Inferior parietal cortex (tissue), 1 donor: ENCODE measurements at regions not wholly inside any gene's neighbourhood (a gene's known extent, or its start where the extent isn't known, plus 50 kb on each side); places are given as distances from the start of the nearest gene placed in this dataset.

Experiments
- DNase-seq: peaks from one replicate; pipeline ENCODE4 v3.0.0-alpha.2; 2016; ENCODE audit errors: extremely low spot score

DNA sequence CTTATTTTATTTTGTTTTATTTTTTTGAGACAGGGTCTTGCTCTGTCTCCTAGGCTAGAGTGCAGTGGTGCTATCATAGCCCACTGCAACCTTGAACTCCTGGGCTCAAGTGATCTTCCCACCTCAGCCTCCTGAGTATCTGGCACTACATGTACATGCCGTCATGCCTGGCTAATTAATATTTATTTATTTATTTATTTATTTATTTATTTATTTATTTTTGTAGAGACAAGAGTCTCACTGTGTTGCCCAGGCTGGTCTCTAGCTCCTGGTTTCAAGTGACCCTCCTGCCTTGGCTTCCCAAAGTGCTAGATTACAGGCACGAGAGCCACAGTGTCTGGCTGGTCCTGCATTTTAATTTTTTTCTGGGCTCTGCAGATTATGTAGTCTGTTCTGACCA, 84.9 kb upstream of the BCOR start:
- DNase-seq: no peak

DNA sequence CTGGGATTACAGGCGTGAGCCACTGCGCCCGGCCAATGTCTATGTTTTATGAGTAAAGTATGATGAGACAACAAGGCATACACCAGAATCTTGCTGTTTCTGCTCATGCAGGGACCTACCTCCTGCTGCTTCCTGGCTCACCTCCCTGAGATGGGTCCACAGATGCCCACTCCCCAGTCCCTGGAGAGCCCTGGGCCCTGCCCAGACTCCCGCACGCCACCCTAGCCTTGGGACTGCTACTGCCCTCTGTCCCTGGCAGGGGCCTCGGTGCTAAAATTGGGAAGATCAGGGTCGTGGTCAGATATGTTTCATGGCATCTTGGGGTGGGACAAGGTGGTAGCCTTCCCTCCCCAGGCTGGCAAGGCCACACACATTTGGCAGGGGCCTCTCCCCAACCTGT, 84.3 kb upstream of the BCOR start:
- DNase-seq: no peak

DNA sequence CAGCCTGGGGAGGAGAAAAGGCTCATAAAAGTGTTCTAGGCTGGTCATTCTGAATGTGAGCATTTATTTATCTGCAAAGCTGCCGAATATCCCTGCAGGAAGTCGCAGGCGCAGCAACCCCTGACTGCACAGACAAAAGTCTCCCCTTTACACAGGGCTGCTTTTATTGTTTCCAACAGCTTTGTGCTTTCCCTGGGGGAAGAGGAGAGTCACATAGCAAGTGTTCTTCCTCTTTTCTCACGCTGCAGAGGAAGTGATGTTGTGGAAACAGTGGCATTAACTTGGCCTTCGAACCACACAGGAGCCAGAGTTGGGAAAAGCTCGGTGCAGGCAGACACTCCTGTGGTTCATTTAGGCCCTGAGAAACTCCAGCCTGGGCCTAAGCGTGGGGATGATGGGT, 81.5 kb upstream of the BCOR start:
- no peak for DNase-seq

DNA sequence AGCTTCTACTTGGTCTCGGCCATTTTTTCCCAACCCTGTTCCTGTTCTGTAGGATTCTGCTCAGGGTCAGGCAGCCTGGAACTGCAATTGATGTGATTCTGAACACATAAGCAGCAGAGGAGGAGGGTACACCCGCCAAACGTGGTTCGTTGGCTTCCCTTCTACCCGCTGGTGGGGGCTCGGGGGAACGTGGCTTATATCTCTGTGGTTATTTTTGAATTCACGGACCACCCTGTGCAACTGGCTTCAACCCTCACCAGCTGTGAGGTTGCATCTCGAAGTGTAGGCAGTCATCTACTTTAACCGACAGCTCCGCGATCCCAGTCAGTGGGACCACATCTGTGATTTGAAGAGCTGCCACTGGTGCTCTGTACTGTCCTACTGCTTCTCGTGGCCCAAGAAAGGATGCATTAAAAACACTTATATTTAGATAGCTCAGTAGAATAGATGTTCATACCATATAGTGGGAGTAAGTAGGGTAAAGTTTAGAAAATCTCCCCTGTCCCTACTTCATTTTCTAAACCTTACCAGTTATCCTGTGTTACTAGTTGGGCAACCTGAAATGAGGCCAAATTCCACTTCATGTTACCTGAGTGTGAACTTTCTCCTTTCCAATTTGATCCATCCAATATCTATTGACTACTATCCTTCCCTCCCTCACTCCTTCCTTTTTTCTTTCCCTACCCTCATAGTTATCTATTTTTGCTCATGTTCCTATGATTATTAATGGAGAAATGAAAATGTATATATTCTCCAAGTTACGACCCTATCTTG, 80.4 kb upstream of the BCOR start:
- DNase-seq: no peak

DNA sequence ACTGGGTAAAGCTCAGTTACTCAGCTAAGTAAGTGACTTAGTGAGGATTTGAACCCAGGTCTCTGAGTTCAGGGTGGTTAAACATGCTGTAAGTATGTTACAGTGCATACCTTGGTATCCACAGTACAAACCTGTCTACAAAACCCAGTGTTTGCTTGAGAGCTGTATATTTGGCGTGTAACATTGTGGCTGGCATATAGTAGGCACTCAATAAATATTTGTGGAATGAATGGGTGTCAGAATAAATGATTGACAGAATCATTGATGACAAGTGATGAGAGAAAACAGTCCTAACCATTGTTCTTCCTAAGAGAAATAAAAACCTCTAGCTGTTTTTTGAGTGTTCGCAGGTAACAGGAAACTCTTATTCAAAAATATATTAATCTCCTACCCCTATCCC, 79.7 kb upstream of the BCOR start:
- DNase-seq: no peak

DNA sequence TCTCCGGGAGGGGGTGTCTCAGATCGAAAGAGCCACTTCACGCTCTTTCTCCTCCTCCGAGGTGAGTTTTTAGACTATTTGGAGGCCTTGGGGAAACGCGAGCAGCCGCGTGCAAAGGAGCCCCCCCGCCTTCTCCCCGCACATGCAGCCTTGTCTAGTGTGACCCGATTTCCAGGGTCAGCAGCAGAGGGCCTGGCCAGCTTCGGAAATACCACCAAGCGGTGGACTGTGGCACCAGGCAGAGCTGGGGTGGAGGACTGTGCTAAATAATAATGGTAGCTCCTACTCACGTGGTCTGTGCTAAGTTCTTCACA, 79.3 kb upstream of the BCOR start:
- no peak for DNase-seq

DNA sequence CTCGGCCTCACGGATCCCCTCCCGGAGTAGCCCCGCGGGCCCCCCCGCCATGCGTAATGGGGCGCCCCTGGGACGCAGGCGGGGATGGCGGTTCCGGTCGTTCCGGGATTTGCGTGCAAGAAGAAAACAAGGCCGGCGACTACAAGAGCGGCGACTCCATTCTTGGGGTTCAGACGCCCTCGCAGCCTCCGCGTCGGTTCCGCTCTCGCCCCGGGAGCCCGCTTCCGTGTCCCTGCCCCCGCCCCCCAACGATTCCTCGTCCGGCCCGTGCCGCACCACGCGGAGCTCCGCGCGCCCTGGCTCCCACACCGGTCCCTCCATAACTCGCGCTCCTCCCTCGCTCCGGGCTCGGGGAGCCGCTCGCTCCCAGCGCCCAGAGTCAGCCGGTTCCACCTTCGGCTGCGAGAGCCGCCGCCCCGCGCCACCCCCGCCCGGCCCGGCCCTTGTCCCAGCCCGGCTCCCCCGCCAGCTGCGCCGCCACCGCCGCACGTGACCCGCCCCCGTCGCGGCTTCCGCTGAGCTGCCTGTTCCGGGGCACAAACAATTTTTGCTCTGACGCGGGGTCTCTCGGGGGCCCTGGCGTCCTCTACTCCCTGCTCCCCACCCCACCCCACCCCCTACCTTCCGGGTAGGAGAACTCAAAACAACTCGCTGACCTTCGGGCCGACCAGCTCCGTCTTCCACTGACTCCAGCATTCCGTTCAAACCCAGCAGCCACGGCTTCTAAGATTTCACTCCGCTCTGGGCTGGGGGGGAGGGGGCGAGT, 78.8 kb upstream of the BCOR start:
- peak; percentile 23 for DNase-seq

DNA sequence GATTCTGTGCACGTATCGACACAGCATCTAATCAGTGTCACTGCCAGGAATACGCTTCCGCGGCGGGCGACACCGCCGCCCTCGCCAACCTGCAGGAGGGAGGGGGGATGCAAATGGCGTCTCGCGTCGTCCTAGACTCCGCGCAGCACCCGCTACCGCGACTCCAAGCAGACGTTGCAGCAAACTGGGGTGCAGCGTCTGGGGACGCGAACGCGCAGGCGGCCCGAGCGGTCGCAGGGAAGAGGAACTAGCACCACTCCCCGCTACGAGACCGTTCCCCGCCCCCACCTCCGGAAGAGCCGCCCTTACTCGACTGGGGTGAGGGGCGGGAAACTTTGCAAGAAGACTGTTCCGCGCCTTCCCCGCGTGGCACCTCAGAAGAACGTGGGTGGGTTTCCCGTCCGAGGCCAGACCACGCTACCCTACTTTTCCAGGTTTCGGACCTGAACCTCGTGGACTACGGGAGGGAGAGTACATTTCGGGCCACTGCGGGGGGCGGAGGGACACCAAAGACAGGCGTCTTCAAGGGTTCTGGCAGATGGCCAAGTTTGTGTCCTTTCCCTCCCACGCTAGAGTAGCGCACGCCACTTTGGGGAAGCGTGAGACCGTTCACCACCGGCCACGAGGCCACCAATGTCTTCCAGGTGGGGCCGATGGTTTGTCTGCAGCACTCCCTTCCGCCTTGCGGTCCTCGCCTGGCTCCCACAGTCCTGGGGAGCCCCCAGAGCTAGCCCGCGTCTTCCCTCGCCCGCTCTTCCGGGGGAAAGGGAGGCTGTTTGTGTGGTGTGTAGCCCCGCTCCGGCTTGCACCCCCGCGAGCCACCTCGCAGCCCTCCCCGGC, 78.0 kb upstream of the BCOR start:
- DNase-seq: peak; percentile 60

DNA sequence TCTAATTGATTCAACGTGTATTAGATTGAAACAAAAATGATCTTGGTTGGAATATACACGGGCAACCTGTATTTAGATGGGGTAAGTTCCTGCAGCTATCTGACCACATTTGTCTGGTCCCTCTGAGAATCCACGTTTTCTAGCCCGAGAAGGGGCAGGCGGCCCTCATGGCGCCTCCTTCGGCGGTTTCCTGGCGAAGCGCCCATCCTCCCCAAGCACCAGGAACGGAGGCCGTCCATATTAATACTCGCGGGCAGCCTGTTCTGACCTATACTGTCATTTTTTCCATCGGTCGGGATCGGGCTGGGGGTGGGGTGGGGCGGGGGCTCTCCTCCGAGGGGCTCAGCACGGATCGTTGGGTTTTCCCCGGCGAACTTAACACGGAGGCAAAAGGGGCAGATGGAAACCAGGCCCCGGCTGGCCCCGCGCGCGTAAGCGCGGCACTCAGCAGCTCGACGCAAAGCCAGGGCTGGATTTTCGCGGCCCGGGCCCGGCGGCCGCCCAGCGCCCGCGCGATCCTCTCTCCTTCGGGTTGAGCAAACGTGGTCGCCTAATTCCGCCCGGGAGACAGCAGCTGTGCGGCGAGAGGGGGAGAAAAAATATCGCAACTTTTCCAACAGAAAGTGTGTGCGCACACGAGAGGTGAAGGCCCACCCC, 77.2 kb upstream of the BCOR start:
- DNase-seq: no peak

DNA sequence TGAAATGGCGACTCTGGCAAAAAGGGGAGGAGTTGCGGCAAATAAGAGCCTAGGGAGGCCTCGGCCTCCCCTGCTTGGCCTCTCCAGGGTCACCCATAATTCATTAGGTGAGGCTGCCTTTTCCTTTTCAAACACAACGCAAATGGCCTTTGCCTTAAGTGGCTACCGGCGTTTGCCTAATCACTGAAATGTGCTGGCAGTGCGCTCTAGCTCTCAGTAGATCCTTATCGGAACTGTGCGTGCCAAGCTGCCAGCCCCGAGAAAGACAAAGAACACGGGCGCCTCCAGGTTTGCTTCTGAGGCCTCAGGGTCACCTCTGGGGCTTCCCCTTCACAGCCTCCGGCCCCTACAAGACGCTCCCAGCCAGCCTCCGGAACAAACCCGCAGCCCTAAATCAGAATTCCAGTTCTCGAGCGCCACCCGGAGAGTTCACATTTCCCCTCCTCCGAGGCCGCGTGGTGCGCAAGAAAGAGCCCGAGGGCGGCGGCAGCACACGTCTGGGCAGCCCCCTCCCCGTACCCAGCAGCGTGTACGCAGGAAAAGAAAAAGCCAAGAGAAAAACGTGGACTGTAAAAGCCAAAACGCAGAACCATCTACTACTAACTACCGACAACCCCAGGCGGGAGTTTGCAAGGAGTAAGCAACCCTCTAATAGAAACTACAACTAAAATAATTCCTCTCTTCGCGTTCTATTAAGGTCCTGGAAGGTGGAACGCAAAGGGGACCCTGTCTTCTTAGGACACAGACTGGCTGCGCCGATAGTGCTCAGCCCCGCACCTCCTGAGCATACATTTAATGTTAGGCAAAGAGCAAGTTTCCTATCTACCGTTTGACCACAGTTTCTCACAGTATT, 76.5 kb upstream of the BCOR start:
- no peak for DNase-seq

DNA sequence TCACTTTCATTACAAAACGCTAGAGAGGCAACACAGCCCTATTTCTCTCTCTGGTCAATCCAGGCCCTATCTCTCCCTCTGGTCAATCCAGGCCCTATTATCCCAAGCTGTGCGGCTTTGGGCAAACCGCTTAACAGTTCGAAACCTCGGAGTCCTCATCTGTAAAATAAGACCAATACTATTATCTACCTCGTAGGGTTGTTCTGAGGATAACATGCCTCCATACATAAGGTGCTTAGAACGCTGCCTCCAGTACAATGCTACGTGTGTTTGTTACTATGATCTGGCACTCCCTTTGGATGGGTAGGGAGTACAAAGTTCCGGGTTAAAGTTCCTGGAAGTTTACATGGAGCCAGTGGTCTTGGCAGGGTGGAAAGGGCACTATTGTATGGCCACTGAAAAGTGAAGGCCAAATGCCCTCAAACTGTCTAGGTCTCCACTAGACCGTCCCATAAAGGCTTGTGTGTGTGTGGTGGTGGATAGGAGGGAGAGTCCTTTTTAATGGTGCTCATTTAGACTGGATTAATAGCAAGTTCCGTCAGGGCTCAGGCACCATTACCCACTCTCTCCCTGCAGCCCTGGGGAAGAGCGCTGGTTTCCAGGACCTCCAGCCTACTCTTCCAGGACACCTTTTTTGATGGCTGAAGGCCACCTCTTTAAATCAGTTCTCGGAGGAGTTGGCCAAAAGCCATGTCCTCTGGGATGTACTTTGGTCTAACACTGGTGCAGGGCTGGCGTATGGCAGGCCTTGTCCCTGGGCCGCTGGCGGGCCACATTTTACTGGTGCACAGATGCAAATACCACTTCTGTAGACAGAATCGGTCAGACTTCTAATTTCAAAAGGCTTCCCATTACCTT, 75.6 kb upstream of the BCOR start:
- DNase-seq: no peak

DNA sequence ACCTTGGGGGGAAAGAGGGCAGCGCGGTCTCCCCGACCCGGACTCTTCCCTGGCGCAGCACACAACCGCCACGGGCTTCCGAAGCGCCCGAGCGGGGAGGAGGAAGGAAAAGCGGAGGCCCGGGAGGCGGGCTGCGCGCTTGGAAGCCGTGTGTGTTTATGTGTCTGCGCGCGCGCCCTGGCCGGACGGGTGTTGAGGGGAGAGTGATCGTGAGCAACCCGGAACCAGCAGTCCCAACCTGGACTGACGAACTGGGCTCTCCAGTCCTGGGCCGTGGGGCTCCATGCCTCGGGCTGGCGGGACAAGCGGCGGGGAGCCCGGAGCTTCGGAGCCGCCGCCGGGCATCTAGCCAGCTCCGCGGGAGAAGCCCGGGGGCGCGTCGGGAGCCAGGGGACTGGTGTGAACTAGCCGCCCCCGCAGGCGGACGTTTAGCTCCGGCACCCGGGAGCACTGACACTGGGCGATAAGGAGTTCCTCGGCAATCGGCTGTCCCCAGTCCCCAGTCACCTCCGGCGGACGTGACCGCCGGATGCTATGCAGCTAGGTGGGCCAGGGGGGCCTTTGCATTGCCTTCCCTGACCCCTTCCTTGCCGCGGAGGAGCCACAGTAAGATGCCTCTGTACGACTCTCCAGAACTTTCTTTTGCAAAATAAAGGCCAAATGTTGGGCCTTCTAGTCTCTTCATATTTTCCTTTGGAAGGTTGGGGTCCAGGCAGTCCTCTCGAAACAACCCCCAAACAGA, 74.8 kb upstream of the BCOR start:
- DNase-seq: no peak

DNA sequence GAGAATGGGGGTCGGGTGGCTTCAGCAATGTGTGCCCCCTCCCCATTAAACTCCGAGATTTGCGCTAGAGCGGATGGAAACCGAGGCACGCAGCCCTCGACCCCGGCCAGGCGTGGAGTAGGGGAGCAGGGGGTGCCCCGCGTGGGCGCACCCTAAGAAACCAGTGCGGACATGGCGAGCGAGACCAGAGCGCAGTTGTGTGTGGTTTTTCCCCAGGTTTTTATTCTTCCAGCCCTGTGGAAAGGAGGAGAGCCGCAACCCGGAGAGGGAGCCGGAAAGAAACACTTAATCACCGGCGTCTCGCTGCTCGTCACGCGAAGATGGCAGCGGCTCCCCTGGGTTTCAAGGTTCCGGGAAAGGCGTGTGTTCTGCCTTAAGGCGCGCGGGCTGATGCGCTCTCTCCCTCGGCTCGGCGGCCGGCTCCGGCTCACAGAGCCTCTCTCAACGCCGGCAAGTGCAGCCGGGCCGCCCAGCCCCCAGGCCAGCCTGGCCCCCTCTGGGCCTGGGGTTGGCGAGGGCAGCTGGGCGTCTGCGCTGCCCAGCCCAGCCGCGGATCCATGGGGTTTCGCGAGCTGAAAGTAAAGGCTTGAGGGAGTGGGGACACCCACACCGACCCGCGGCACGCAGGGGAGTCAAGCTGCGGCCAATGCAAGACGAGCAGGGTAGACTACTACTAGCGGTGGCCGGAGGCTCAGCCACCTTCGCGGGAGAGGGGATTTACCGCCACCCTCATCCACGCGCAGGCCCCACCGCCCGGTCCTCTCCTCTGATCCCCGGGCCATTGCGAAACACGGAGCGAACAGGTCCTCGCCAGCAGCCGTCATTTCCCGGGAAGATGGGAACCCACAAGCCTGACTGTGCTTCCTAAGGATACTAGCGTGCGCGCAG, 74.0 kb upstream of the BCOR start:
- no peak for DNase-seq

DNA sequence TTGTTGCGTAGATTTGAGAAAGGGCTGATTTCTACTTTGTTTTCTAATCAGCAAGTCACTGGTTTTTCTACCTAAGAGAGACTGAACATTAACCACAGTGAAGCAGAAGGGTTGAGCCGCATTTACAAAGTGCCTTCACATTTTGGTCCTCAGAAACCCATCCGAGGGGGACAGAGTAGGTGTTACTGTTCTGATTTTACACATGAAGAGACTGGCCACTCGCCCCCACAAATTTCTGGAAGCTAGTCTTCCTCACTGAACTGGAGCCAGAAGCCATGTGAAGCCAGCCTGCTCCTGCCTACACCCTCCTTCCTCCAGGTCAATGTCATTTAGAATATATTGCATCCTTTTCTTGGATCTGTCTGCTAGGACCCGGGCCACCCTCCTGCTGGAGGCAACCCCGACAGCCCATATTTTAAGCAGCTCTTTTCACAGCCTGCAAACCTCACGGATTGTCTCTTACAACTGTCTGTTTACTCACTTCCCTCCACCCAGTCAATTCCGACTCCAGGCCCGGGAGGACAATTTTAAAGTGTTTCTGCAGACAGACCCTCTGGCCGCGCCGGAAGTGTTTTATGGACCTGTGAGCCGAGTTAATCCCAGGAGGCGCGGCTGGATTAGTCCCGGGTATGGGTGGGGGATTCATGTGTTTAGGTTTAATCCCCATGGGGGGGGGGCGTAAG, 73.2 kb upstream of the BCOR start:
- no peak for DNase-seq

DNA sequence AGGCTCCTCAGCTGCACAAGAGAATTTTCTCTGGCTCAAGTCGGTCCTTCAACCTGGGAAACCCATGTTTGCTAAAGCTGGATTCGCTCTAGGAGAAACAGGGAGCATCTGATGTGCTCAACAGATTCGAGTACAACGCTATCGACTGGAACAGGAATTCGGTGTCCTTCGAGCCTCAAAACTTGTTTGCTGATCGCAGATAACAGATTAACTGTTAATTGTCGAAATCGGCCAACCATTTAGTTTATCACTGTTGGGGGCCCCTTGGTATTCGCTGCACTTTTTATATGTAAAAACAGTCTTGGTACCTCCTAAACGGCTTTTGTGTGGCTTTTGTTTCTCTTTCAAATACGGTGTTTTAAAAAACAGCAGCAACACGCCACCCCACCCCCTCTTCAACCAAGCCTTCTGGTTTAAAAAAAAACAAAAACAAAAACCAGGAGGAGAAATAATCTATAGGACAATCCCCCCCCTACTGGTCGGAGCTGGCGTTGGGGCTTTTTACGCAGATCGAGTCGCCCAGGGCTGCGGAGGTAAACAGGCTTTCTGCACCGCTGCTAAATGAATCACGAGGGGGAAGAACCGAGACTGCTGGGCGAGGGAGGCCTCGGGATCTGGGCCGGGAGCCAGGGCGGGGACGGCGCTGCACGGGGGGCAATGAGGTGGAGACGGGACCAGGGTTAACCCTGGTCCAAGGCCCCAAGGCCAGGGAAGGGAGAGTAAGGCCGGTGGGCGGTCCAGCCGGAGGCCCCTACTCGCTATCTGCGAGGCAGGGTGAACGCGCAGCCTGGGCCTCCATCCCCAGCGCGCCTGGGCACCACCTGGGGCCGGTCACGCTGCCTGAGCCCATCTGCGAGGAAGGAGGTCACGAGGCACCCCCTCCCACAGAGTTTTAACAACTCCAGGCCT, 71.7 kb upstream of the BCOR start:
- no peak for DNase-seq

DNA sequence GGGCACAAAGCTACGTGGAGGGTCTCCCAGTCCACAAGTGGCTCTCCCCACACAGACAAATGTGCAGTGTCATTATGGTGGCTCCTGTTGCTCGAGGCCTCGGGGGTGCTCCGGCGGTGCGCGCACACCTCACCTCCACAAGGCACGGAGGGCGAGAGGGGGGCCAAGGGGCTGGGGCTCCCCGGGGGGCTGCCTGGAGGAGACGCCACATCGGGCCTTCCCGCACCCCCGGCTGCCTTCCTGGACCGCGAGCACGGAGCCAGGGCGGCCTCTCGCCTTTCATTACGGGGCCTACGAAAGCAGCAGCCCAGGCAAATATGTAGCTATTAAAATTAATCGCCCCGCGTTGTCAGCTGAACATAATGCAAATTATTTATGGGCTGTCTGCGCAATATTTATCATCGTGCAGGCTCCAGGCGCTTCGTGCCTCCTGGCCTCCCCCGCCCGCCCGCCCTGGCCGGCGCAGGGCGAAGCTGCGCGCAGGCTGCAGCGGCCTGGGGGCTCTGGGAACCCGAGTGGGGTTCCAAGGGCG, 70.8 kb upstream of the BCOR start:
- DNase-seq: no peak
